GM12878 (cell line): ENCODE measurements at regions not wholly inside any gene's neighbourhood (a gene's known extent, or its start where the extent isn't known, plus 50 kb on each side); places are given as distances from the start of the nearest gene placed in this dataset.

Experiments
- CEBPB ChIP-seq, 2 experiments: fragments of 150-350 bp in 1 of 2; IDR thresholded peaks; 2 replicates each; pipeline ENCODE4 v1.6.1; 2012 to 2014; ENCODE audit warnings: low read depth in 2 of 2, low read length in 2 of 2, borderline replicate concordance in 1 of 2, inconsistent platforms in 1 of 2
- CHD4 ChIP-seq: fragments of 200-600 bp; sonication (generic); IDR thresholded peaks from 2 replicates; pipeline ENCODE4 v1.6.1; 2016; ENCODE audit warnings: mild to moderate bottlenecking
- EGR1 ChIP-seq, 2 experiments: IDR thresholded peaks; 1 replicate in 1 of 2; 2 replicates in 1 of 2; pipeline ENCODE4 v1.6.1; 2011 to 2012; ENCODE audit warnings: low read depth in 2 of 2, low read length in 2 of 2, borderline replicate concordance in 1 of 2, mild to moderate bottlenecking in 1 of 2, moderate library complexity in 1 of 2
- FOXM1 ChIP-seq: IDR thresholded peaks from 2 replicates; pipeline ENCODE4 v1.6.1; 2012; ENCODE audit warnings: low read depth, mild to moderate bottlenecking, inconsistent platforms, low read length, moderate library complexity
- KAT2A ChIP-seq: conservative IDR thresholded peaks from 2 replicates; pipeline ENCODE4 v1.6.1; 2011; ENCODE audit warnings: low read depth, low read length; ENCODE audit not compliant: control insufficient read depth
- MXI1 ChIP-seq: fragments of 150-350 bp; IDR thresholded peaks from 2 replicates; pipeline ENCODE4 v1.6.1; 2011; ENCODE audit warnings: low read depth, mild to moderate bottlenecking, inconsistent platforms, low read length, improper control_type of control experiment
- POLR2A ChIP-seq: IDR thresholded peaks from 2 replicates; pipeline ENCODE4 v1.6.1; 2011; ENCODE audit warnings: low read depth, mild to moderate bottlenecking, low read length
- TARDBP ChIP-seq: IDR thresholded peaks from 2 replicates; pipeline ENCODE4 v1.6.1; 2016; ENCODE audit warnings: borderline replicate concordance
- ZNF274 ChIP-seq: IDR thresholded peaks from one replicate; pipeline ENCODE4 v1.8.0; 2011; ENCODE audit not compliant: insufficient read length, insufficient read depth
- TF ChIP-seq, protein P1 (sequence below): fragments of 450-650 bp; IDR thresholded peaks from 2 replicates; pipeline ENCODE4 v1.6.1; 2014; ENCODE audit warnings: mild to moderate bottlenecking
- TF ChIP-seq, protein P2 (sequence below): fragments of 150-350 bp; IDR thresholded peaks from 2 replicates; pipeline ENCODE4 v1.6.1; 2016; ENCODE audit warnings: low read depth, low read length
- TF ChIP-seq, protein P3 (sequence below): IDR thresholded peaks from 2 replicates; pipeline ENCODE4 v1.6.1; 2012; ENCODE audit warnings: mild to moderate bottlenecking, low read depth, low read length
- TF ChIP-seq, protein P4 (sequence below), 3 experiments: IDR thresholded peaks in 2 of 3; conservative IDR thresholded peaks in 1 of 3; 2 replicates each; pipeline ENCODE4 v1.5.1; 2011; ENCODE audit warnings: low read depth in 3 of 3, low read length in 3 of 3, mild to moderate bottlenecking in 3 of 3, control low read depth in 2 of 3, moderate library complexity in 2 of 3, inconsistent platforms in 1 of 3, mixed read lengths in 1 of 3; ENCODE audit not compliant: control insufficient read depth in 2 of 3, insufficient read depth in 1 of 3; ENCODE audit errors: extremely low read depth in 1 of 3

DNA sequence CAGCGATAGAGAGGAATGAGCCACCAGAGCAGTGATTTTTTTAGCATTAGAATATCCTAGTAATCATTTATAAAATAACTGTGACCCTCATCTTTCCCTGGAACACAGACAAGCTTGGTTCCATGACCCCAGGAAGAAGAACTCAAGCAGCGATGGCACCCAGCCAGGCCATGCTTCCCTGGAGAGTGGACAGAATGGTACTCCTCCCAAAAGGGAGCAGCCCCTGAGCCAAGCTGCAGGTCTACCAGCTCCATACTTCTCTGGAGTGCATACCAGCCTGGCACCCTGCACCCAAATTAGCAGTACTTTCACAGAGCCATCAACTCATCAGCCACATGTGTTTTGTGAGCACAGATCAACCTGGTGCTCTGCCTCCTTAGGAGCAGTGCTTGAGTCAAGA, 310.9 kb upstream of the PCDH10 start:
- TF ChIP-seq KAT2A: no peak
- TF ChIP-seq EGR1 (IDR thresholded peaks at IDR 0.05; ENCODE audit: borderline replicate concordance in 1 of 2, low read depth in 2 of 2, low read length in 2 of 2): no peak
- no peak for TF ChIP-seq CEBPB (IDR thresholded peaks at IDR 0.05; ENCODE audit: borderline replicate concordance in 1 of 2, low read depth in 2 of 2, low read length in 2 of 2)
- no peak for TF ChIP-seq POLR2A
- TF ChIP-seq, protein P1, sequence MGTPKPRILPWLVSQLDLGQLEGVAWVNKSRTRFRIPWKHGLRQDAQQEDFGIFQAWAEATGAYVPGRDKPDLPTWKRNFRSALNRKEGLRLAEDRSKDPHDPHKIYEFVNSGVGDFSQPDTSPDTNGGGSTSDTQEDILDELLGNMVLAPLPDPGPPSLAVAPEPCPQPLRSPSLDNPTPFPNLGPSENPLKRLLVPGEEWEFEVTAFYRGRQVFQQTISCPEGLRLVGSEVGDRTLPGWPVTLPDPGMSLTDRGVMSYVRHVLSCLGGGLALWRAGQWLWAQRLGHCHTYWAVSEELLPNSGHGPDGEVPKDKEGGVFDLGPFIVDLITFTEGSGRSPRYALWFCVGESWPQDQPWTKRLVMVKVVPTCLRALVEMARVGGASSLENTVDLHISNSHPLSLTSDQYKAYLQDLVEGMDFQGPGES: no peak
- TF ChIP-seq, protein P2, sequence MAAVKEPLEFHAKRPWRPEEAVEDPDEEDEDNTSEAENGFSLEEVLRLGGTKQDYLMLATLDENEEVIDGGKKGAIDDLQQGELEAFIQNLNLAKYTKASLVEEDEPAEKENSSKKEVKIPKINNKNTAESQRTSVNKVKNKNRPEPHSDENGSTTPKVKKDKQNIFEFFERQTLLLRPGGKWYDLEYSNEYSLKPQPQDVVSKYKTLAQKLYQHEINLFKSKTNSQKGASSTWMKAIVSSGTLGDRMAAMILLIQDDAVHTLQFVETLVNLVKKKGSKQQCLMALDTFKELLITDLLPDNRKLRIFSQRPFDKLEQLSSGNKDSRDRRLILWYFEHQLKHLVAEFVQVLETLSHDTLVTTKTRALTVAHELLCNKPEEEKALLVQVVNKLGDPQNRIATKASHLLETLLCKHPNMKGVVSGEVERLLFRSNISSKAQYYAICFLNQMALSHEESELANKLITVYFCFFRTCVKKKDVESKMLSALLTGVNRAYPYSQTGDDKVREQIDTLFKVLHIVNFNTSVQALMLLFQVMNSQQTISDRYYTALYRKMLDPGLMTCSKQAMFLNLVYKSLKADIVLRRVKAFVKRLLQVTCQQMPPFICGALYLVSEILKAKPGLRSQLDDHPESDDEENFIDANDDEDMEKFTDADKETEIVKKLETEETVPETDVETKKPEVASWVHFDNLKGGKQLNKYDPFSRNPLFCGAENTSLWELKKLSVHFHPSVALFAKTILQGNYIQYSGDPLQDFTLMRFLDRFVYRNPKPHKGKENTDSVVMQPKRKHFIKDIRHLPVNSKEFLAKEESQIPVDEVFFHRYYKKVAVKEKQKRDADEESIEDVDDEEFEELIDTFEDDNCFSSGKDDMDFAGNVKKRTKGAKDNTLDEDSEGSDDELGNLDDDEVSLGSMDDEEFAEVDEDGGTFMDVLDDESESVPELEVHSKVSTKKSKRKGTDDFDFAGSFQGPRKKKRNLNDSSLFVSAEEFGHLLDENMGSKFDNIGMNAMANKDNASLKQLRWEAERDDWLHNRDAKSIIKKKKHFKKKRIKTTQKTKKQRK: no peak
- TF ChIP-seq, protein P3, sequence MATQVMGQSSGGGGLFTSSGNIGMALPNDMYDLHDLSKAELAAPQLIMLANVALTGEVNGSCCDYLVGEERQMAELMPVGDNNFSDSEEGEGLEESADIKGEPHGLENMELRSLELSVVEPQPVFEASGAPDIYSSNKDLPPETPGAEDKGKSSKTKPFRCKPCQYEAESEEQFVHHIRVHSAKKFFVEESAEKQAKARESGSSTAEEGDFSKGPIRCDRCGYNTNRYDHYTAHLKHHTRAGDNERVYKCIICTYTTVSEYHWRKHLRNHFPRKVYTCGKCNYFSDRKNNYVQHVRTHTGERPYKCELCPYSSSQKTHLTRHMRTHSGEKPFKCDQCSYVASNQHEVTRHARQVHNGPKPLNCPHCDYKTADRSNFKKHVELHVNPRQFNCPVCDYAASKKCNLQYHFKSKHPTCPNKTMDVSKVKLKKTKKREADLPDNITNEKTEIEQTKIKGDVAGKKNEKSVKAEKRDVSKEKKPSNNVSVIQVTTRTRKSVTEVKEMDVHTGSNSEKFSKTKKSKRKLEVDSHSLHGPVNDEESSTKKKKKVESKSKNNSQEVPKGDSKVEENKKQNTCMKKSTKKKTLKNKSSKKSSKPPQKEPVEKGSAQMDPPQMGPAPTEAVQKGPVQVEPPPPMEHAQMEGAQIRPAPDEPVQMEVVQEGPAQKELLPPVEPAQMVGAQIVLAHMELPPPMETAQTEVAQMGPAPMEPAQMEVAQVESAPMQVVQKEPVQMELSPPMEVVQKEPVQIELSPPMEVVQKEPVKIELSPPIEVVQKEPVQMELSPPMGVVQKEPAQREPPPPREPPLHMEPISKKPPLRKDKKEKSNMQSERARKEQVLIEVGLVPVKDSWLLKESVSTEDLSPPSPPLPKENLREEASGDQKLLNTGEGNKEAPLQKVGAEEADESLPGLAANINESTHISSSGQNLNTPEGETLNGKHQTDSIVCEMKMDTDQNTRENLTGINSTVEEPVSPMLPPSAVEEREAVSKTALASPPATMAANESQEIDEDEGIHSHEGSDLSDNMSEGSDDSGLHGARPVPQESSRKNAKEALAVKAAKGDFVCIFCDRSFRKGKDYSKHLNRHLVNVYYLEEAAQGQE: no peak
- TF ChIP-seq ZNF274: no peak
- no peak for TF ChIP-seq TARDBP
- TF ChIP-seq CHD4: no peak
- TF ChIP-seq MXI1: no peak
- TF ChIP-seq, protein P4, sequence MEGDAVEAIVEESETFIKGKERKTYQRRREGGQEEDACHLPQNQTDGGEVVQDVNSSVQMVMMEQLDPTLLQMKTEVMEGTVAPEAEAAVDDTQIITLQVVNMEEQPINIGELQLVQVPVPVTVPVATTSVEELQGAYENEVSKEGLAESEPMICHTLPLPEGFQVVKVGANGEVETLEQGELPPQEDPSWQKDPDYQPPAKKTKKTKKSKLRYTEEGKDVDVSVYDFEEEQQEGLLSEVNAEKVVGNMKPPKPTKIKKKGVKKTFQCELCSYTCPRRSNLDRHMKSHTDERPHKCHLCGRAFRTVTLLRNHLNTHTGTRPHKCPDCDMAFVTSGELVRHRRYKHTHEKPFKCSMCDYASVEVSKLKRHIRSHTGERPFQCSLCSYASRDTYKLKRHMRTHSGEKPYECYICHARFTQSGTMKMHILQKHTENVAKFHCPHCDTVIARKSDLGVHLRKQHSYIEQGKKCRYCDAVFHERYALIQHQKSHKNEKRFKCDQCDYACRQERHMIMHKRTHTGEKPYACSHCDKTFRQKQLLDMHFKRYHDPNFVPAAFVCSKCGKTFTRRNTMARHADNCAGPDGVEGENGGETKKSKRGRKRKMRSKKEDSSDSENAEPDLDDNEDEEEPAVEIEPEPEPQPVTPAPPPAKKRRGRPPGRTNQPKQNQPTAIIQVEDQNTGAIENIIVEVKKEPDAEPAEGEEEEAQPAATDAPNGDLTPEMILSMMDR (IDR thresholded peaks at IDR 0.05 in 2 of 3, conservative IDR thresholded peaks at IDR 0.05 in 1 of 3; ENCODE audit: control insufficient read depth in 2 of 3, extremely low read depth in 1 of 3, insufficient read depth in 1 of 3, low read depth in 3 of 3, low read length in 3 of 3): no peak
- TF ChIP-seq FOXM1: no peak
